ENCODE measurements at regions not wholly inside any gene's neighbourhood (a gene's known extent, or its start where the extent isn't known, plus 50 kb on each side); places are given as distances from the start of the nearest gene placed in this dataset.

GRCh38 chr2:116250376-116250775, 1564.1 kb upstream of the DDX18 start:
- Histone ChIP-seq H3K27ac (ENCODE audit: extremely low read depth, low read depth, low read length) (no peak overlapping the region), H3K36me3 (ENCODE audit: control insufficient read depth in 2 of 2, insufficient read depth in 1 of 2, low read length in 2 of 2) (no peaks in the 10 kb centered on the region), H3K4me1 (ENCODE audit: control insufficient read depth, insufficient read depth, low read length) (no peaks in the 10 kb centered on the region), H3K4me3 (ENCODE audit: low read depth, low read length) (no peak overlapping the region), H3K9me3 (ENCODE audit: control insufficient read depth, insufficient read depth, low read depth, low read length) (no peaks in the 10 kb centered on the region)
- CTCF ChIA-PET = no interaction called here
- TF ChIP-seq ZNF274 (IDR thresholded peaks at IDR 0.05; ENCODE audit: low read length) (no peak), ZNF274 (tag by site-specific recombination; IDR thresholded peaks at IDR 0.05; ENCODE audit: borderline replicate concordance) (no peak), ZNF488 (tag by site-specific recombination; IDR thresholded peaks at IDR 0.05) (no peak), ZNF777 (tag by site-specific recombination; IDR thresholded peaks at IDR 0.05; ENCODE audit: borderline replicate concordance) (no peak), ZNF354C (tag by site-specific recombination; IDR thresholded peaks at IDR 0.05; ENCODE audit: borderline replicate concordance, low read depth) (no peak), ZNF248 (tag by site-specific recombination; IDR thresholded peaks at IDR 0.05) (no peak)
- POLR2A ChIA-PET = no interaction called here

DNA sequence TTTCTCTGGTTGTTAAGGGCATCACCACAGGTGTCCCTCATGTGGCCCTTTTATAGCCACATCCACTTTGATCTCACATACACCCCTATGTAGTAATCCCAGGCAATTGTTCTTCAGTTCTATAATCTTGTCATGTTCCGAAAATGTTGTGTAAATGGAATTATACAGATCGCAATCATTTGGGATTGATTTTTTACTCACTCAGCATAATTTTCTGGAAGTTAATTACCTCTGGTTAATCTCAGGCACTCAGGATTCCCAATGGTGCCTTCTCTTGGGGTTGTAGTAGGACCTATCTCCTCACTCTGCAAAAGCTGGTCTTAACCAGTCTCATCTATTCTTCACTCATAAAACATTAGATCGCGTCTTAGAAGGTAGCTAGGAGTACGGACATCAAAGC, 1549.6 kb upstream of the DDX18 start:
- POLR2A ChIA-PET = no interaction called here

More for the DNA sequence above, 1549.6 kb upstream of the DDX18 start:
- H3K4me3 ChIP-seq (ENCODE audit: low read depth, low read length) = no peak overlapping the region
- CTCF ChIA-PET = no interaction called here
- no peak for TF ChIP-seq ZNF658 (tag by site-specific recombination; IDR thresholded peaks at IDR 0.05)
- TF ChIP-seq ZNF596 (tag by site-specific recombination; IDR thresholded peaks at IDR 0.05) = no peak
- TF ChIP-seq ZNF624 (tag by site-specific recombination; IDR thresholded peaks at IDR 0.05) = no peak
- TF ChIP-seq WT1 (tag by site-specific recombination; IDR thresholded peaks at IDR 0.05) = no peak
- TF ChIP-seq, protein P1, sequence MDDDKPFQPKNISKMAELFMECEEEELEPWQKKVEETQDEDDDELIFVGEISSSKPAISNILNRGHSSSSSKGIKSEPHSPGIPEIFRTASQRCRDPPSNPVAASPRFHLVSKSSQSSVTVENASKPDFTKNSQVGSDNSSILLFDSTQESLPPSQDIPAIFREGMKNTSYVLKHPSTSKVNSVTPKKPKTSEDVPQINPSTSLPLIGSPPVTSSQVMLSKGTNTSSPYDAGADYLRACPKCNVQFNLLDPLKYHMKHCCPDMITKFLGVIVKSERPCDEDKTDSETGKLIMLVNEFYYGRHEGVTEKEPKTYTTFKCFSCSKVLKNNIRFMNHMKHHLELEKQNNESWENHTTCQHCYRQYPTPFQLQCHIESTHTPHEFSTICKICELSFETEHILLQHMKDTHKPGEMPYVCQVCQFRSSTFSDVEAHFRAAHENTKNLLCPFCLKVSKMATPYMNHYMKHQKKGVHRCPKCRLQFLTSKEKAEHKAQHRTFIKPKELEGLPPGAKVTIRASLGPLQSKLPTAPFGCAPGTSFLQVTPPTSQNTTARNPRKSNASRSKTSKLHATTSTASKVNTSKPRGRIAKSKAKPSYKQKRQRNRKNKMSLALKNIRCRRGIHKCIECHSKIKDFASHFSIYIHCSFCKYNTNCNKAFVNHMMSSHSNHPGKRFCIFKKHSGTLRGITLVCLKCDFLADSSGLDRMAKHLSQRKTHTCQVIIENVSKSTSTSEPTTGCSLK (tag by site-specific recombination; IDR thresholded peaks at IDR 0.05) = no peak
- TF ChIP-seq TCF7L2 (IDR thresholded peaks at IDR 0.05; ENCODE audit: borderline replicate concordance, low read depth, low read length) = no peak
- TF ChIP-seq HIC1 (tag by site-specific recombination; IDR thresholded peaks at IDR 0.05) = no peak
- TF ChIP-seq, protein P2, sequence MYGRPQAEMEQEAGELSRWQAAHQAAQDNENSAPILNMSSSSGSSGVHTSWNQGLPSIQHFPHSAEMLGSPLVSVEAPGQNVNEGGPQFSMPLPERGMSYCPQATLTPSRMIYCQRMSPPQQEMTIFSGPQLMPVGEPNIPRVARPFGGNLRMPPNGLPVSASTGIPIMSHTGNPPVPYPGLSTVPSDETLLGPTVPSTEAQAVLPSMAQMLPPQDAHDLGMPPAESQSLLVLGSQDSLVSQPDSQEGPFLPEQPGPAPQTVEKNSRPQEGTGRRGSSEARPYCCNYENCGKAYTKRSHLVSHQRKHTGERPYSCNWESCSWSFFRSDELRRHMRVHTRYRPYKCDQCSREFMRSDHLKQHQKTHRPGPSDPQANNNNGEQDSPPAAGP (tag by site-specific recombination; IDR thresholded peaks at IDR 0.05) = no peak
- no peak for TF ChIP-seq ZNF501 (tag by site-specific recombination; IDR thresholded peaks at IDR 0.05)
- no peak for TF ChIP-seq ZNF202 (tag by site-specific recombination; IDR thresholded peaks at IDR 0.05; ENCODE audit: borderline replicate concordance)
- TF ChIP-seq ZNF266 (tag by site-specific recombination; IDR thresholded peaks at IDR 0.05; ENCODE audit: low read depth) = no peak
- no peak for TF ChIP-seq TSHZ1 (tag by site-specific recombination; IDR thresholded peaks at IDR 0.05; ENCODE audit: borderline replicate concordance)
- no peak for TF ChIP-seq ZNF513 (tag by site-specific recombination; IDR thresholded peaks at IDR 0.05)
- TF ChIP-seq ZNF629 (tag by site-specific recombination; IDR thresholded peaks at IDR 0.05) = no peak
- TF ChIP-seq SP3 (tag by site-specific recombination; IDR thresholded peaks at IDR 0.05) = no peak
- TF ChIP-seq ZNF24 (tag by site-specific recombination; IDR thresholded peaks at IDR 0.05) = no peak
- H3K27ac ChIP-seq (ENCODE audit: extremely low read depth, low read depth, low read length) = no peak overlapping the region
- no peaks in the 10 kb centered on the region for H3K9me3 ChIP-seq (ENCODE audit: control insufficient read depth, insufficient read depth, low read depth, low read length)
- H3K4me1 ChIP-seq (ENCODE audit: control insufficient read depth, insufficient read depth, low read length) = no peaks in the 10 kb centered on the region
- no peaks in the 10 kb centered on the region for H3K36me3 ChIP-seq (ENCODE audit: control insufficient read depth in 2 of 2, insufficient read depth in 1 of 2, low read length in 2 of 2)

Measured in HEK293 (cell line).